ENCODE measurements at regions not wholly inside any gene's neighbourhood (a gene's known extent, or its start where the extent isn't known, plus 50 kb on each side); places are given as distances from the start of the nearest gene placed in this dataset.

GRCh38 chr11:20248871-20249270, 88.6 kb upstream of the DBX1 start:
- DNase-seq = no peak
- no peak overlapping the region for H3K4me2 ChIP-seq (ENCODE audit: low read length)

DNA sequence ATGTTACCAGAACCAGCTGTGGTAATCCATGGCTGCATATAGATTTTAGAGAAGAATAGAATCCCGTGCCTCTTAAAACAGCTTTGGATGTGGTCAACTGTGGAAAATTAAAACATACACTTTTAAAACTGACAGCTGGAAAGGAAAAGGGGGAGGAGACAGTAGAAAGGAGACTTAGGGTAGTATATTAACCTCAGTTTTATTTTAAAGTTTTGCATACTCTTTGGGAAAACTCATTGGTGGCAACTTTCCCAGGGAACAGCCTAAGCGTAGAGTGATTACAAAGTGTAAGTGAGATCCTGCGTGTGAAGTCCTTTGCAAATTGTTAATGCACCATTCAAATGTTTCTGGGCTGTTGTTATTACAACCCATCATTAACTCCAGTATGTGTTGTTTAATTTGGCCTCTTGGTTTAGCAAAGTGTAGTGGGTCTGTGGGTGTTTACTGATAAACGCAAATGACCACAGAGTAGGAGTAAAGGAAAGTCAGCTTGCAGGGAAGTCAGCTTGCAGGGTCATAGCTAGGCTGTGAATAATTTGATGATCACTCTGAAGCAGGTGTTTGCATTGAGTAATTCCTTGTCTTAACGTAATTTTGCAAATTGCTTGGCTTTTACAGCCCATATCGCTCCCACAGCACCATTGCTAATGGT, 88.0 kb upstream of the DBX1 start:
- no CpG with 5 or more reads among the region's 6 CpGs for WGBS (ENCODE audit: extremely low coverage, insufficient coverage, insufficient read length)

More at GRCh38 chr11:20248871-20249270, 88.6 kb upstream of the DBX1 start:
- Histone ChIP-seq H3K9ac (ENCODE audit: low read length) (no peak overlapping the region), H2BK12ac (ENCODE audit: low read length) (no peak overlapping the region), H3K79me2 (ENCODE audit: control insufficient read depth, insufficient read depth, low read length, poor library complexity) (no peaks in the 10 kb centered on the region), H4K12ac (ENCODE audit: low read depth, low read length) (no peak overlapping the region), H3K27ac (ENCODE audit: low read depth, low read length) (no peak overlapping the region), H2BK5ac (ENCODE audit: low read depth, low read length, poor library complexity) (no peak overlapping the region), H3K27me3 (ENCODE audit: insufficient read depth, low read length) (no peaks in the 10 kb centered on the region), H2AFZ (ENCODE audit: insufficient read depth, low read length, poor library complexity) (no peak overlapping the region), H3K4ac (ENCODE audit: low read depth, low read length) (no peak overlapping the region), H4K91ac (ENCODE audit: low read depth, low read length) (no peak overlapping the region), H3K18ac (ENCODE audit: low read length) (no peak overlapping the region), H3K14ac (ENCODE audit: low read length) (no peak overlapping the region), H3K36me3 (ENCODE audit: control insufficient read depth in 1 of 2, insufficient read depth in 2 of 2, low read length in 2 of 2) (no peaks in the 10 kb centered on the region), H2AK5ac (ENCODE audit: low read length) (no peak overlapping the region), H3K23ac (ENCODE audit: low read length) (no peak overlapping the region), H4K8ac (ENCODE audit: low read depth, low read length) (no peak overlapping the region), H3K79me1 (ENCODE audit: low read length) (no peaks in the 10 kb centered on the region), H3K9me3 (ENCODE audit: insufficient read depth, low read depth, low read length) (no peaks in the 10 kb centered on the region), H3K4me3 (ENCODE audit: low read depth, low read length) (no peak overlapping the region), H3K4me1 (ENCODE audit: control insufficient read depth in 1 of 2, insufficient read depth in 2 of 2, low read length in 2 of 2) (no peaks in the 10 kb centered on the region), H2BK120ac (ENCODE audit: insufficient read depth, low read length, poor library complexity) (no peak overlapping the region)
- WGBS (ENCODE audit: extremely low coverage, insufficient coverage, insufficient read length) = no CpG with 5 or more reads among the region's 2 CpGs

DNA sequence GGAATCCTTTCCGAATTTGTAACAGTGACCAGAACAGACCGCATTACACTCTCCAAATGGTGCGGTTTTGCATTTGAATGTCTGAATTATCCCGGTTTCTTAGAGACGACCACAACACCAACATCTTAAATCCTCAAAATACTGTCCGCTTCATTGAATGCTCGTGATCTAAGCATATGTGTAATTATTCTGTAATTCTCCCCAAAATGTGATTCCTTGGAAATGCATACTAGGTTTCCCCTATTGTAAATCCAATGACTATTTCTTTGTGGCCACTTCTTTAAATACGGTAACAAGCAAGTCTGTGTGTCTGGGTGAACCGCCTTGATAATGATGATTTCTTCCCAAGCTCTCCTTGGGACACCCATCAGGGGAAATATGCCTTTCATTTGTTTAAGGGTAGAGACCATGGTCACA, 87.3 kb upstream of the DBX1 start:
- Histone ChIP-seq H2AK5ac (ENCODE audit: low read length) (no peak overlapping the region), H3K14ac (ENCODE audit: low read length) (no peak overlapping the region), H4K8ac (ENCODE audit: low read depth, low read length) (no peak overlapping the region), H3K18ac (ENCODE audit: low read length) (no peak overlapping the region), H3K4me1 (ENCODE audit: control insufficient read depth in 1 of 2, insufficient read depth in 2 of 2, low read length in 2 of 2) (no peaks in the 10 kb centered on the region), H3K79me1 (ENCODE audit: low read length) (no peaks in the 10 kb centered on the region), H3K9me3 (ENCODE audit: insufficient read depth, low read depth, low read length) (no peaks in the 10 kb centered on the region), H3K4me2 (ENCODE audit: low read length) (no peak overlapping the region), H4K12ac (ENCODE audit: low read depth, low read length) (no peak overlapping the region), H3K27me3 (ENCODE audit: insufficient read depth, low read length) (no peaks in the 10 kb centered on the region), H4K91ac (ENCODE audit: low read depth, low read length) (no peak overlapping the region), H2AFZ (ENCODE audit: insufficient read depth, low read length, poor library complexity) (no peak overlapping the region), H3K27ac (ENCODE audit: low read depth, low read length) (no peak overlapping the region), H2BK12ac (ENCODE audit: low read length) (no peak overlapping the region), H3K4me3 (ENCODE audit: low read depth, low read length) (no peak overlapping the region), H2BK120ac (ENCODE audit: insufficient read depth, low read length, poor library complexity) (no peak overlapping the region), H3K4ac (ENCODE audit: low read depth, low read length) (no peak overlapping the region), H3K9ac (ENCODE audit: low read length) (no peak overlapping the region), H3K23ac (ENCODE audit: low read length) (no peak overlapping the region), H3K36me3 (ENCODE audit: control insufficient read depth in 1 of 2, insufficient read depth in 2 of 2, low read length in 2 of 2) (no peaks in the 10 kb centered on the region), H2BK5ac (ENCODE audit: low read depth, low read length, poor library complexity) (no peak overlapping the region), H3K79me2 (ENCODE audit: control insufficient read depth, insufficient read depth, low read length, poor library complexity) (no peaks in the 10 kb centered on the region)
- no CpG with 5 or more reads among the region's 9 CpGs for WGBS (ENCODE audit: extremely low coverage, insufficient coverage, insufficient read length)
- no peak for DNase-seq

More for the DNA sequence above, 88.0 kb upstream of the DBX1 start:
- Histone ChIP-seq H3K4me2 (ENCODE audit: low read length) (no peak overlapping the region), H2BK120ac (ENCODE audit: insufficient read depth, low read length, poor library complexity) (no peak overlapping the region), H3K9me3 (ENCODE audit: insufficient read depth, low read depth, low read length) (no peaks in the 10 kb centered on the region), H3K4me3 (ENCODE audit: low read depth, low read length) (no peak overlapping the region), H2AK5ac (ENCODE audit: low read length) (no peak overlapping the region), H3K27ac (ENCODE audit: low read depth, low read length) (no peak overlapping the region), H3K4ac (ENCODE audit: low read depth, low read length) (no peak overlapping the region), H3K4me1 (ENCODE audit: control insufficient read depth in 1 of 2, insufficient read depth in 2 of 2, low read length in 2 of 2) (no peaks in the 10 kb centered on the region), H3K18ac (ENCODE audit: low read length) (no peak overlapping the region), H4K91ac (ENCODE audit: low read depth, low read length) (no peak overlapping the region), H3K36me3 (ENCODE audit: control insufficient read depth in 1 of 2, insufficient read depth in 2 of 2, low read length in 2 of 2) (no peaks in the 10 kb centered on the region), H2AFZ (ENCODE audit: insufficient read depth, low read length, poor library complexity) (no peak overlapping the region), H3K23ac (ENCODE audit: low read length) (no peak overlapping the region), H3K79me1 (ENCODE audit: low read length) (no peaks in the 10 kb centered on the region), H3K14ac (ENCODE audit: low read length) (no peak overlapping the region), H2BK5ac (ENCODE audit: low read depth, low read length, poor library complexity) (no peak overlapping the region), H4K12ac (ENCODE audit: low read depth, low read length) (no peak overlapping the region), H4K8ac (ENCODE audit: low read depth, low read length) (no peak overlapping the region), H3K9ac (ENCODE audit: low read length) (no peak overlapping the region), H2BK12ac (ENCODE audit: low read length) (no peak overlapping the region), H3K79me2 (ENCODE audit: control insufficient read depth, insufficient read depth, low read length, poor library complexity) (no peaks in the 10 kb centered on the region), H3K27me3 (ENCODE audit: insufficient read depth, low read length) (no peaks in the 10 kb centered on the region)
- DNase-seq = peak in 1 of 2 donors; percentile 4

GRCh38 chr11:20243974-20244373, 83.7 kb upstream of the DBX1 start:
- no peak overlapping the region for H4K91ac ChIP-seq (ENCODE audit: low read depth, low read length)
- H2AK5ac ChIP-seq (ENCODE audit: low read length) = no peak overlapping the region
- no peak overlapping the region for H3K23ac ChIP-seq (ENCODE audit: low read length)
- no peak overlapping the region for H3K4ac ChIP-seq (ENCODE audit: low read depth, low read length)
- H3K27ac ChIP-seq (ENCODE audit: low read depth, low read length) = no peak overlapping the region
- no peak overlapping the region for H3K4me3 ChIP-seq (ENCODE audit: low read depth, low read length)
- H3K4me2 ChIP-seq (ENCODE audit: low read length) = no peak overlapping the region
- H4K8ac ChIP-seq (ENCODE audit: low read depth, low read length) = no peak overlapping the region
- no peaks in the 10 kb centered on the region for H3K9me3 ChIP-seq (ENCODE audit: insufficient read depth, low read depth, low read length)
- H4K12ac ChIP-seq (ENCODE audit: low read depth, low read length) = no peak overlapping the region
- H3K14ac ChIP-seq (ENCODE audit: low read length) = no peak overlapping the region
- H2BK12ac ChIP-seq (ENCODE audit: low read length) = no peak overlapping the region
- no peaks in the 10 kb centered on the region for H3K79me1 ChIP-seq (ENCODE audit: low read length)
- no peak overlapping the region for H2AFZ ChIP-seq (ENCODE audit: insufficient read depth, low read length, poor library complexity)
- no peaks in the 10 kb centered on the region for H3K4me1 ChIP-seq (ENCODE audit: control insufficient read depth in 1 of 2, insufficient read depth in 2 of 2, low read length in 2 of 2)
- no peaks in the 10 kb centered on the region for H3K36me3 ChIP-seq (ENCODE audit: control insufficient read depth in 1 of 2, insufficient read depth in 2 of 2, low read length in 2 of 2)
- DNase-seq = peak in 1 of 2 donors; percentile 11
- no CpG with 5 or more reads among the region's 3 CpGs for WGBS (ENCODE audit: extremely low coverage, insufficient coverage, insufficient read length)
- H2BK5ac ChIP-seq (ENCODE audit: low read depth, low read length, poor library complexity) = no peak overlapping the region
- no peak overlapping the region for H3K18ac ChIP-seq (ENCODE audit: low read length)
- no peaks in the 10 kb centered on the region for H3K27me3 ChIP-seq (ENCODE audit: insufficient read depth, low read length)
- H3K79me2 ChIP-seq (ENCODE audit: control insufficient read depth, insufficient read depth, low read length, poor library complexity) = no peaks in the 10 kb centered on the region
- H3K9ac ChIP-seq (ENCODE audit: low read length) = no peak overlapping the region
- no peak overlapping the region for H2BK120ac ChIP-seq (ENCODE audit: insufficient read depth, low read length, poor library complexity)
